HEK293 (cell line): ENCODE measurements at regions not wholly inside any gene's neighbourhood (a gene's known extent, or its start where the extent isn't known, plus 50 kb on each side); places are given as distances from the start of the nearest gene placed in this dataset.

Experiments used
- CTCF ChIP-seq: fragments of 450-650 bp; formaldehyde crosslinking; IDR thresholded peaks from 2 replicates; pipeline ENCODE4 v1.5.1; 2016; ENCODE audit warnings: missing biosample characterization, missing genetic modification characterization
- KLF10 ChIP-seq: fragments of 450-650 bp; IDR thresholded peaks from 2 replicates; pipeline ENCODE4 v1.5.1; 2018; ENCODE audit warnings: missing biosample characterization, mild to moderate bottlenecking, missing genetic modification characterization
- PRDM1 ChIP-seq: fragments of 450-650 bp; formaldehyde crosslinking; IDR thresholded peaks from 2 replicates; pipeline ENCODE4; 2016; ENCODE audit warnings: missing biosample characterization, missing genetic modification characterization
- YY1 ChIP-seq: fragments of 450-650 bp; formaldehyde crosslinking; IDR thresholded peaks from 2 replicates; pipeline ENCODE4 v1.5.1; 2018; ENCODE audit warnings: missing biosample characterization, missing genetic modification characterization
- ZNF174 ChIP-seq: fragments of 450-650 bp; formaldehyde crosslinking; IDR thresholded peaks from 2 replicates; pipeline ENCODE4 v1.5.0; 2017; ENCODE audit warnings: missing biosample characterization, mild to moderate bottlenecking, missing genetic modification characterization
- ZNF175 ChIP-seq: fragments of 450-650 bp; formaldehyde crosslinking; IDR thresholded peaks from 2 replicates; pipeline ENCODE4 v1.5.1; 2016; ENCODE audit warnings: missing biosample characterization, missing genetic modification characterization
- ZNF350 ChIP-seq: fragments of 450-650 bp; formaldehyde crosslinking; IDR thresholded peaks from 2 replicates; pipeline ENCODE4 v1.5.0; 2017; ENCODE audit warnings: missing biosample characterization, mild to moderate bottlenecking, missing genetic modification characterization
- ZNF433 ChIP-seq: fragments of 450-650 bp; formaldehyde crosslinking; IDR thresholded peaks from 2 replicates; pipeline ENCODE4 v1.5.1; 2016; ENCODE audit warnings: missing biosample characterization, missing genetic modification characterization, low read depth

- TF ChIP-seq CTCF (no peak), ZNF175 (tag by site-specific recombination) (no peak), ZNF174 (tag by site-specific recombination) (no peak), KLF10 (tag by site-specific recombination) (no peak), ZNF433 (tag by site-specific recombination) (no peak), YY1 (tag by site-specific recombination) (no peak), PRDM1 (tag by site-specific recombination) (no peak), ZNF350 (tag by site-specific recombination) (no peak)
Observed at GRCh38 chr14:56471056-56471455, 108.5 kb upstream of the TMEM260 start.
